Jurkat, Clone E6-1 (cell line): ENCODE measurements at regions not wholly inside any gene's neighbourhood (a gene's known extent, or its start where the extent isn't known, plus 50 kb on each side); places are given as distances from the start of the nearest gene placed in this dataset.

ENCODE experiments used
- DNase-seq: peaks from one replicate; pipeline ENCODE4 v3.0.0-alpha.2; 2011; ENCODE audit warnings: low read depth, low spot score
- H3K4me3 ChIP-seq: 2 replicates; pipeline ENCODE4 v1.5.1; 2011; ENCODE audit warnings: mild to moderate bottlenecking, low read length, control low read depth, moderate library complexity

DNA sequence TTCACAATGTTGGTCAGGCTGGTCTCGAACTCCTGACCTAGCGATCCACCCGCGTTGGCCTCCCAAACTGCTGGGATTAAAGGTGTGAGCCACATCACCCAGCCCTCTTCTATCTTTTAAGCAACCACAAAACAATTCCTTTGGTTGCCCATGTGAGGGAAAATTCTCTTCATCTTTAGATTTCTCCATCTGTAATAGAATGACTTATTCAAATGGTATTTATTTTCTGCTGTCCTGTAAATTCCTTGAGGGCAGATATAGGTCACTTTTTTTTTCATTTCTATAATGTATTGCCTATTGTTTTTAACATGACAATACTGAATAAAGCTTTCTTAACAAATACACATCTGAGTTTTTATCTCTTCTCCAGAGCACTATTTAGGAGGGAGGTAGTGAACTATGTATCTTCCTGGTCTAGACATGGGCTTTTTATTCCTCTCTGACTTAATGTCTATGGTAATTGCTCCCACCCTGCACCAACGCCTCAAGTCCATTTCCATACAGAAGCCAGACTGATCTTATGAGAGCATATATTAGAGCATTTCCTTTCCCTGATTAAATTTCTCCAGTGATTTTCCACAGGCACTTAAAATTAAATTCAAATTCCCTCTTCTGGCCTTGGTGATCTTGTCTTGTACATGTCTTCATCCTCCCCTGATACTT lies 595.6 kb downstream of the CAAP1 start:
- DNase-seq = no peak

DNA sequence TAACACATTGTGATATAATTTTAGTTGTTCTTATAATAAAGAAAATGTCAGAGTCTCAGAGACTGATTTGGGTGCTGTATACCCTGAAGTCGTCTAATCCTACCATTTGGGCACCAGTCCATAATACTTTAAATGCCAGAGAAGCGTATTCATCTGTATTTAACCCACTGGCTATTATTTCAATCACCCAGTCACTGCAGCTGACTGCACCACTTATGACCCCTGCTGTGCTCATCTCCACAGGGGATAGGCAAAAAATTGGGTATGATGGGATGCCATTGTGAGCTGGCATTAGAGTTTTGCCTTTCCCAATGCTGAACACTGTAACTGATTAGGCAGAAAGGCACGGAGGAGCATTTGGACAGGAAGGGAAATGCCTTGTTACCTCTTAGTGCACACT lies 599.7 kb downstream of the CAAP1 start:
- no peak for DNase-seq
- H3K4me3 ChIP-seq = no peak overlapping the region

More for the DNA sequence above, 595.6 kb downstream of the CAAP1 start:
- H3K4me3 ChIP-seq = no peak overlapping the region

DNA sequence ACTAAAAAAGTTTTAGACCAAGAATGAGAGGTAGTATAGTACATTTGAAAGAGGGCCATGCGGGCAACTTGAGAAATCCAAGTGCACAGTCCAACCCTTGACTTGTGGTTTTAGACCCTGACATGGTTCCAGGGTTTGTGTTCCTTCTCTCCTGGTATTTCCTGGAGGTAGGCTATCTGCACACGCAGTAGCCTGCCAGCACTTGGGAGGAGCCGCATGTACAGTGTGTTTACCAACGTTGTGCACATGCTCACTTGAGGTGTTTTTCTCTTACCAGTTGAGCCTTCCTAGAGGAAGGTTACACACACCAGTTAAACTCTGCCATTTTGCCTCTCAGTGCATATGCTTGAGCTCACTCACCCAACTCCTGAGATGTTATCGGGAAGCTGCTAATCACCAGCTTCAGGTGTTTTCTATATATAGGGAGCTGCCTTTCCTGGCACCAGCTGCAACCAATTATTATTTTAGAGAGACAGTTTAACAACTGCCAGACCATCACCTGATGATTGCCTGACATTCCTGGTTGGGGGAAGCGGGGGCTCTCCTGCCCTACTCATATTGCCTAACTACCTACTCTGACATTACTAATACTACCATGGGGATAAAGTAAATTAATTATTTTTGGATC lies 593.4 kb upstream of the TUSC1 start:
- H3K4me3 ChIP-seq = no peak overlapping the region
- DNase-seq = no peak

DNA sequence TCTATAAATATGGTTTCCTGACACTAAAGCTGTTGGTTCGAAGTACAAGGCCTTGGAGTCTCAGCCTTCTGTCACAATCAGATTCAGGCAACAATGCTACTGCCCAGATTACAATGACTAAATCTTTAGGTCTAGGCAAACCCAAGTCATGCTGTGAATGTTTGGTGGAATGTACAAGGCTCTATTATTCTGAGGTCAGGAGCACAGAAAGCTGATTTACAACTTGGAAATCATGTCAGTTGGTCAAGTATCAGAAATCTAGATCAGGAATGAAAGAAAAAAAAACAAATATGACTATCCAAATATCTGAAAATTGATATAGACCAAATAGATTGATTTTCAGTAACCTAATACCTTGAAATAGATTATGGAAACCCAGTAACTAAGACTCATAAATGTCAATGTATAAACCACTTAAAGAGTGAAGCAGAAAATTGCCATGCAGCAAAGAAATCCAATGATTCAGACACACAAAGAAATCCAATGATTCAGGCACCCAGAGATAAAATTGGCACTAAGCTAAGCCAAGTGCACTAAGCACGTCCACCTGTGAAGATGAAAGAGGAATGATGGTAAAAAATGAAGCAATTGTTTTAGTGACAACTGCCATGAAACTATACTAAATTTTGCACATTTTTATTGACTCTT lies 588.0 kb upstream of the TUSC1 start:
- H3K4me3 ChIP-seq = no peak overlapping the region
- no peak for DNase-seq

DNA sequence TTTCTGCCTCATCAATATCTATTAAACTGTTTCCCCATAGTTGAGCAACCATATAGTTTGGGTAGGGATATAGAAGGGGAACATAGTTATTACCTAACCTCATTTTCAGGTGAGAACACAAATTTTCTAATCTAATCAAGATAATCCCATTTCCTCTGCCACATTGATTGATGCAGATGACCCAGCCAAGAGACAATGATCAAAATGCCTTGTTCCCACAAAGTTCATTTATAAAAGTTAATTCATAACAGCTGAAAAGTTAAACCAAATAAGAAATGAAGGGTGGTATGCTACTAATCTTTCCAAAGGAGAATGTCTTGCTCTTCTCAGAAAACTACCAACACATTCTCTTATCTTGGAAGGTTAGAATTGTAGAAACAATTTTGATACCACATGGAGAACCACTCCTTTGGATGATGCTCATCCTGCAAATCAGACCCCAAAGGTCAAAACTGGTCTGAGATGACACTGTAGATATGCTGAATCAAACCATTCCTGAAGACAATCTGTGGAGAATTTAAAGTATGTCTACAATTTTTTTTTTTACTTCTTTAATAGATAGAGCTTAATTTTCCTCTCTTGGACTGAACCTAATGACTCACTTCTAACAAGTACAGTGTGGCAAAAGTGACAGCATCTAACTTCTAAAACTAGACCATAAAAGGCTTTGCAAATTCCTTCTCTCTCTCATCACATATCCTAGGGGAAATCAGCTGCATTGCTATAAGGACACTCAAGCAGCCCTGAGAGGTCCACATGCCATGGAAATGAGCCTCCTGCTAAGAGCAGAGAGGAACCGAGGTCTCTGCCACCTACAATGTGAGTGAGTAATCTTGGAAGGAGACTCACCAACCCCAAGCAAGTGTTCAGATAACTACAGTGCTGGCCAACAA lies 586.7 kb upstream of the TUSC1 start:
- H3K4me3 ChIP-seq = no peak overlapping the region
- no peak for DNase-seq

DNA sequence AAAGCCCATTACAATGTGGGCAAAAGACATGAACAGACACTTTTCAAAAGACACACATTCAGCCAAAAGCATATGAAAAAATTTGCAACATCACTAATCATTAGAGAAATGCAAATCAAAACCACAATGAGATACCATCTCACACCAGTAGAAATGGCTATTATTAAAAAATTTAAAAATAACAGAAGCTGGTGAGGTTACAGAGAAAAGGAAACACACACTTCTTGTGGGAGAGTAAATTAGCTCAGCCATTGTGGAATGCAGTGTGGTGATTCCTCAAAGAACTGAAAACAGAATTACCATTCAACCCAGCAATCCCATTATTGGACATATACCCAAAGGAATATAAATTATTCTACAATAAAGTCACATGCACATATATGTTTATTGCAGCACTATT lies 585.2 kb upstream of the TUSC1 start:
- no peak overlapping the region for H3K4me3 ChIP-seq
- no peak for DNase-seq

DNA sequence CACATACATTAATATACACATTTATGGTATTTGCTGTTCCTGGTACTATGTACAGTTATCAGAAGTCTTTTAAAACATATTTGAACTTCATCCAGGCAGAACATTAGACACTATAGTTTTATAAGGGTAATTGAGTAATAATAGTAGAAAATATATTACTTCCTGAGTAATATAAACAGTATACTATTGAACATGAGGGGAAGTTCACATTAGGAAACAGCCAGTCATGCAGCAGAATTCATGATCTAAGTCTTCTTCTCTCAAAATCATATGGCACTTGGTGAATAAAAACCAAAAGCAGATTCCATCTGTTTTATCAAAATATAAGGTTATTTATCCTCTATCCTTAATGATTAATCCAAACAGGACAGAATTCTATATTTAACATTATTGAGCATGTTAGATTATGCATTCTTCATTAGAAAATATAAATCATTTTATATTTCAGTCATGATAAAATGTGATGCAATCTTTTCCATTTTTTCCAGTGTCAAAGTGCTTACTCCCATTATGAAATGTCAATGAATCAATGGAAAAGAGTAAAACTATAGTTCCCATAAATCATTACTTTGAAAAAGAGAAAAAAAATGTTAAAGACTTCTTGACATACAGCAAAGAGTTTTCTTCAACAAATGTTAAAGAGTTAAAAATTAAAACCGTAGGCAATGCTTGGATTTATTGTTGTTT lies 584.3 kb upstream of the TUSC1 start:
- DNase-seq = no peak
- H3K4me3 ChIP-seq = no peak overlapping the region

DNA sequence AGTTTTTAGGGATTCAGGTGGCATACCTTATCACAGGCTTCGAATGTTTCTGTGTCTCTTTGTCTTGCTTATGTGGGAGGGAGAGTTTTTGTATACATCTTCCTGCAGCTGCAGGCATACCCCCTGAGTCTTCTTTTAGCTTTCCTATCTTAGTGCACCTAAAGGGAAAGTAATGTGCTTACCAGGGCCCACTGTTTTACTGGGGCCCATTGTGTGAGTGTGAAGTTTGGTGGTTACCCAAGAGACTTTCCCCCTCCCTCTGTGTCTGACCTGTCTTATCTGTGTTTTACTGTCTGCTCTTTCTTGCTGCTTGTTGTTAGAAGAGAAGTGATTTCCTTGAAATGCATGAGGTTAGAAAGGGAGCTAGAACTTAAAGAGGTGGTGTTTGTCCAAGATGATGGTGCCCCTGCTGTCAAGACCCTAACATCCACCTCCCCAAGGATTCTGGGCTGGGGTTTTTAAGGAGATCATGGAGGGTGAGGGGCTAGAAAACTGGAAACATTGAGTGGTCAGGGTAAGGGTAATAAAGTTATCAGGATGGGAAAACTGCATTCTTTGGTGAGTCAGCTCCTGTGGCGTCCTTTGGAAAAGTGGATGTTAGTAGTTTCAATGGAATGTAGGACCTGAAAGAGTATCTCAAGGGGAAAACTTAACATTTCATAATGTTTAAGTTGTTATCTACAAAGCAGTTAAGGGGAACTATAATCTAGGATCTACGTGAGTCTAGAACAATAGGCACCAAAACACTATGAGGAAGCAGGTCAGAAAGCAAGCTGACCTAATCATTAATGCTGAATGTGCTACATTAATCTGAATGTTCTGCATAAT lies 583.5 kb upstream of the TUSC1 start:
- DNase-seq = no peak
- no peak overlapping the region for H3K4me3 ChIP-seq

DNA sequence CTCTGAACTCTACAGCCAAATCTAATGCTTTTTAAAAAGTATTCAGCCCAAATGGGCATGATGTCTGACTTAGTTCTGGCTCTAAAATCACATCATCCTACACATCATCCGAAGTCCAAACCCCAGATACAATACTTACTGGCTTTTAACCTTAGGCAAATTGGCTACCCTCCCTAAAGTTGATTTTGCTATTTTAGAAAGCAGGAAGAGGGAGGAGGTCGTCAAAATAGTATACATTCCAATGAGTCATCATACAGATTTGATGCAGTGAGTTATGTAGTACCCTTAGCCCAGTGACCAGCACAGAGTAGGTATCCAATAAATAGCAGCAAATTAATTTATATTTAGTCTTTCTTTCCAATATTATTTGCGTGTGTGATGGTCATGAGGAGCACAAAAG lies 582.0 kb upstream of the TUSC1 start:
- no peak for DNase-seq
- no peak overlapping the region for H3K4me3 ChIP-seq

DNA sequence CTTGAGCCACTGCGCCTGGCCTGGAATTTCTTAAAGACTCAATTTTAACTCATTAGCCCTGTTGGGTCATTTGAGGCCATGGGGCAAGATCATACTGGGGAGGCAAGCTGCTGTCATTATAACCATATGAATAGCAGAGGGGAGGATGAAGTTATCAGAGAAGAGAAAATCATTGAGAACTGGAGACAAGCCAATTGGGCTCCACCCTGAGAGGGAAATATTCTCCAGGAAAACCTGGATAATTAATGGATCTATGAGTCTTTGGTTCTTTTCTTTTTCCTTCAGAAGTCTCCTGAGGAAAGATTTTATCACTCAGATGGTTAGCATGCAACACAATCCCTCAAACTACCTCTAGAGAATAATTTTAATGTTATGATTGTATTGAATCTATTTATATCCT lies 569.6 kb upstream of the TUSC1 start:
- DNase-seq = no peak
- no peak overlapping the region for H3K4me3 ChIP-seq

DNA sequence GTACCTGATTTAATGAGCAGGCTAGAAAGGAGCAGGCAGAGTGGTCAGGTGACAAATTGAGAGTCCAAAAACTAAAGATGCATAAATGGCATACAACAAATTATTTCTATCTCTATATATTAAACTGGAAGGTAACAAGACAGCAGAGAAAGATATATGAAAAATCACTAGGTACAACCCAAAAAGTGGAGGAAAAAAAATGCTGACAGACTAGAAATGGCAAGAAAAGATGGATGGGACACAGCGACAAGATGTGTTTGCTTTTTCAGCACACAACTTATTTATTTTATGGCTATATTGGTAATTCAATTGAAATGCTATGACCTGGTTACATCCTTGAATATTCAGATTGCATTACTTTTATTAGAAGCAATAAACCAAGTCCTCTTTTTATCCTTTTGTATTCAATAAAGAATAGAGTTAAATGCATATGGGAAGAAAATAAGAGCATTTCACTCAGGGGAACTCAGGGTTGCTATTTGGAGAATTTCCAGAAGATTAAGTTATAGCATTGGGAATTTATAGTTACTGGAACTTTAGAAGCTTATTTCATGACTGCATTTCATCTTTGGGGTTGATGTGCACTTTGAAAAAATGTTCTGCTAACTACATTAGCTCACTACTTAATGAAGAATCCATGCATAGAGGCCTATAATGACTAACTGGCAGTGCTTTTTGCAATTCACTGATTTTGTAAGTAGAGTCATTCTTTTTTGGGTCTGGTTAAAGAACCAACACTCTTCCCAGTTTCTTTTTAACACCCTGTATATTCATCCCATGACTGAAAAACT lies 566.6 kb upstream of the TUSC1 start:
- H3K4me3 ChIP-seq = no peak overlapping the region
- DNase-seq = no peak

DNA sequence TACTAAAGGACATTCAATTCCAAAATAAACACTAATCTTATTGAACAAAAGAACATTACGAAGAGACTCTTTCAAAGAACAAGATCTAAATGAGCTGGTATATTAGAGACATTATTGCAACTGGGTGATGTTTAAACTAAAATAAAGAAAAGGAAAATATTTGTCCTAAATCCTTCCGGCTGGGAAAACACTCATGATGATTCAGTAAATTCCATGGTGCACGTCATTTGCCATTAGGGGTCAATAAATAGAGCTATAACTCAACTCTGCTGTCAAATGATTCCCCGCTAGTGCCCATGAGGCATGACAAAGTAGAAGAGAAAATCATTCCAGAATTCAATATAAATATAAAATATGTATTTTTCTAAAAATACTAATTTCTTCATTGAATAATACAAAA lies 565.5 kb upstream of the TUSC1 start:
- no peak for DNase-seq
- no peak overlapping the region for H3K4me3 ChIP-seq

DNA sequence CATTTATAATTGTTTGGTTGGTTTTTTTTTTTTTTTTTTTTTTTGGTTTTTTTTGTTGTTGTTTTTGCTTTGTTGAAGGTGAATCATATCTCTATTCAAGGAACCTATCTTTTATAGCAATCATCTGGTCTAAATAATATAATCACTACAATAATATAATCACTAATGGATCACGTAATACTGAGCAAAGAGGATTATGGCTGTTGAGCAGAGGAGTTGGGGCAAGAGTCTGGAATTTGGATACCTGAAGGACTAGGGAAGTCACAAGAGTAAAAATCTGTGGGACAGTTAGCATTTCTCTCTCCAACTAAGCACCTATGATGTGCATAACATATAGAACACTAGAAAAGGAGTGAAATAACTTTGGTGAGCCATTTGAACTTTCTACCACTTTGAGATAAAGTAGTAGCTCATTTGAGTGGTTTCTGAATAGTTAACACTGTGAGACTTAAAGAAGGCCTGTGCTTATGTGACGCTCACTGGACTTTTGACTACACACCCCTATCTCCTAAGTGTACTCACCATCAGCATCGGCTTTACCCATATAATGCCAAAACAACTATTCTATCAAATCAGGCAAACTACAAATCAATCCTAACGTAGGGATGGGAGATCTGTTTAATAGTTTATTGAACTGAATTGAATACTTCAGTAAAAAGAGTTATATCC lies 564.9 kb upstream of the TUSC1 start:
- H3K4me3 ChIP-seq = no peak overlapping the region

DNA sequence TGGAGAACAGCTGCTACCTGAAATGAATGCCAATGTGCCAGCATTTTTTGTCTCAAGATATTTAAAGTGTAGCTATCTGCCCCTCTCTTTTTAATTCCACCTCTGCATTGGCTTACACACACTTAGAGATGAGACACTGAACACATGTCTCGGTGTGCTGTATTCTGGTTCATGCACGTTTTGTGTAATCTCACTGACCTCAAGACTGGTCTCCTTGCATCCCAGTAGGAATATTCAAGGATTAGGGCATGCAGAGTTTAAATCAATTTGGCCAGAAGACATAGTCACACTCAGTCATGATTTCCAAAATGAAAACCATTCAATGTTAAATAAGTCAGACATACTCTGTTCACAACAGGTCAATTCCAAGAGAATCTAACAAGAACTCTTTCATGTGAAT lies 561.8 kb upstream of the TUSC1 start:
- no peak for DNase-seq
- H3K4me3 ChIP-seq = no peak overlapping the region

More for the DNA sequence above, 564.9 kb upstream of the TUSC1 start:
- no peak for DNase-seq

DNA sequence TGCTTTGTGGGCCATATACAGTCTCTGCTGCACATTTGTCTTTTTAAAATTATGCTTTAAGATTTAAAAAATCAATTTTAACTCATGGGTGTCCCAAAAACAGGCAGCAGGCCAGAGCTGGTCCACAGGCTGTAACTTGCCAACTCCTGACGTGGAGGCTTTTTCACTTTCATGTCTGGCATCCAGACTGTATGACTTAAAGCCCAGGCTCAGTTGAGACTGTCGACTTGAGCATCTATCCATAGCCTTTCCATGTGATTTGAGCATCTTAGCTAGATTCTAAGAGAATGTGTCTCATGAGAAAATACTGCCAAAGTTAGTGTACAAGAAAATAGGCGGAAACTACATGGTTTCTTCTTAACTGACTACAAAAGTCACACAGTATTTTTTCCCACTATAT lies 559.0 kb upstream of the TUSC1 start:
- DNase-seq = no peak
- no peak overlapping the region for H3K4me3 ChIP-seq

DNA sequence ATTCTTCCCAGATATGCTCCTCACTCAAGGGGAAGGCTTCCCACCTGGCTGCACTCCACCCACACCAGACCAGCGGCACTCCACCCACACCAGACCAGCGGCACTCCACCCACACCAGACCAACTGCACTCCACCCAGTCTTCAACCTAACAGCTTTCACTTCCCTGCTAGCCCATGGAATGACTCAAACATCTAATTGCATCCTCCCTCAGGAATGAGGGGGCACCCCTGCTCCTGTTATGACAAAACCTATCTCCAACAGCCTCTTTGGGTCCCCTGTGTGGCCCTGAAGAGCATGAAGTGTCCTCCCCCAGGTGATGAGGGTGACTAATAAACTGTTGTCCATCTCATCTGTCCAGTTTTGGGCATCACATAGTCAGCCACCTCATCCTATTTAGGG lies 556.6 kb upstream of the TUSC1 start:
- DNase-seq = no peak
- no peak overlapping the region for H3K4me3 ChIP-seq

DNA sequence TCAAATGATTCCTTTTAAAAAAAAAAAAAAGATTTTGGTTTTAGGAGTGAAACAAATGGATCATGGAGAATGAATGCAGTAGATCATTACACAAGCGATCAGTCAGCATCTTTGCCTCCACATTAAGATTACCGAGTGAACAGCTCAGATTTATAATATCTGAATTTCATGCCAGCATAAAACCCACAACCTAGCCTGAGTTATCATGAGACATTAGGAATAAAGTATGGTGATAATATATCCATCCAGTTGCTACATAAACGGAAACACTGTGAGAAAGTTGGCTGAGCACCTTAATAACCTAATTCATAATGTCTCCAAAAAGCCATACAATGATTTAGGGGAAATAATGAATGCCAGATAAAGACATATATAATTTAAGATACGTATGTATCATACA lies 553.1 kb upstream of the TUSC1 start:
- no peak overlapping the region for H3K4me3 ChIP-seq
- DNase-seq = no peak
